Dedifferentiated amniotic fluid mesenchymal stem cell (primary cell): ENCODE measurements at regions not wholly inside any gene's neighbourhood (a gene's known extent, or its start where the extent isn't known, plus 50 kb on each side); places are given as distances from the start of the nearest gene placed in this dataset.
"Not testable (repeated sequence)": the region's sequence is repeated elsewhere in the genome, so short reads cannot be mapped to it uniquely, and the experiment has no call there.

Experiments used
- DNase-seq: peaks from one replicate; pipeline ENCODE4 v3.0.0-alpha.2; 2016; ENCODE audit errors: extremely low spot score

GRCh38 chr7:15143936-15144335 is 241.4 kb upstream of the DGKB start:
- DNase-seq = no peak

GRCh38 chr7:15143121-15143520 is 240.6 kb upstream of the DGKB start:
- DNase-seq = no peak

- no peak for DNase-seq
Observed at GRCh38 chr7:15140431-15140830, 237.9 kb upstream of the DGKB start.

- no peak for DNase-seq
Observed at GRCh38 chr7:15131661-15132060, 229.1 kb upstream of the DGKB start.

GRCh38 chr7:15130666-15131541 is 228.4 kb upstream of the DGKB start:
- DNase-seq = peak; percentile 46

- no peak for DNase-seq
Observed at GRCh38 chr7:15128716-15129115, 226.2 kb upstream of the DGKB start.

- not testable (repeated sequence) for DNase-seq
Observed at GRCh38 chr7:15126653-15127052, 224.1 kb upstream of the DGKB start.

GRCh38 chr7:15123901-15124300 is 221.3 kb upstream of the DGKB start:
- DNase-seq = no peak

- no peak for DNase-seq
Observed at GRCh38 chr7:15113752-15114151, 211.2 kb upstream of the DGKB start.

- DNase-seq = no peak
Observed at GRCh38 chr7:15105711-15106110, 203.2 kb upstream of the DGKB start.

GRCh38 chr7:15104411-15105092 is 202.0 kb upstream of the DGKB start:
- DNase-seq = no peak

- DNase-seq = no peak
Observed at GRCh38 chr7:15099074-15099473, 196.5 kb upstream of the DGKB start.

- no peak for DNase-seq
Observed at GRCh38 chr7:15096853-15097252, 194.3 kb upstream of the DGKB start.

GRCh38 chr7:15094989-15095388 is 192.4 kb upstream of the DGKB start:
- DNase-seq = no peak

- no peak for DNase-seq
Observed at GRCh38 chr7:15087771-15088170, 185.2 kb upstream of the DGKB start.

GRCh38 chr7:15086862-15087261 is 184.3 kb upstream of the DGKB start:
- DNase-seq = no peak

- no peak for DNase-seq
Observed at GRCh38 chr7:15086131-15086611, 183.6 kb upstream of the DGKB start.

GRCh38 chr7:15085366-15085765 is 182.8 kb upstream of the DGKB start:
- no peak for DNase-seq

GRCh38 chr7:15084368-15084767 is 181.8 kb upstream of the DGKB start:
- no peak for DNase-seq

- no peak for DNase-seq
Observed at GRCh38 chr7:15081891-15082290, 179.3 kb upstream of the DGKB start.

GRCh38 chr7:15073301-15073700 is 170.8 kb upstream of the DGKB start:
- DNase-seq = no peak

- DNase-seq = no peak
Observed at GRCh38 chr7:15068324-15068723, 165.8 kb upstream of the DGKB start.

- no peak for DNase-seq
Observed at GRCh38 chr7:15057272-15057671, 154.7 kb upstream of the DGKB start.
